Hematopoietic multipotent progenitor cell treated with erythropoietin and hydrocortisone succinate and interleukin-3 and kit ligand, for 8 days (in vitro differentiated cells): ENCODE measurements at regions not wholly inside any gene's neighbourhood (a gene's known extent, or its start where the extent isn't known, plus 50 kb on each side); places are given as distances from the start of the nearest gene placed in this dataset.

Source experiments
- DNase-seq: peaks from one replicate; pipeline ENCODE4 v3.0.0-alpha.2; 2015

GRCh38 chr11:79570104-79570503 lies 129.3 kb upstream of the TENM4 start:
- peak; percentile 10 for DNase-seq

- no peak for DNase-seq
Observed at GRCh38 chr11:79564288-79564925, 123.6 kb upstream of the TENM4 start.

GRCh38 chr11:79561496-79561895 lies 120.7 kb upstream of the TENM4 start:
- no peak for DNase-seq

GRCh38 chr11:79550809-79551208 lies 110.0 kb upstream of the TENM4 start:
- DNase-seq, result no peak

- DNase-seq, result no peak
Observed at GRCh38 chr11:79547256-79547655, 106.4 kb upstream of the TENM4 start.

- no peak for DNase-seq
Observed at GRCh38 chr11:79546351-79546750, 105.5 kb upstream of the TENM4 start.

GRCh38 chr11:79544361-79544760 lies 103.5 kb upstream of the TENM4 start:
- DNase-seq, result no peak

GRCh38 chr11:79543101-79543500 lies 102.3 kb upstream of the TENM4 start:
- DNase-seq, result no peak

- DNase-seq, result no peak
Observed at GRCh38 chr11:79541466-79541865, 100.6 kb upstream of the TENM4 start.

- no peak for DNase-seq
Observed at GRCh38 chr11:79538775-79539174, 97.9 kb upstream of the TENM4 start.

- no peak for DNase-seq
Observed at GRCh38 chr11:79536155-79536917, 95.5 kb upstream of the TENM4 start.

- DNase-seq, result no peak
Observed at GRCh38 chr11:79535606-79536005, 94.8 kb upstream of the TENM4 start.

GRCh38 chr11:79525257-79525656 lies 84.4 kb upstream of the TENM4 start:
- no peak for DNase-seq

- DNase-seq, result no peak
Observed at GRCh38 chr11:79522626-79523025, 81.8 kb upstream of the TENM4 start.

GRCh38 chr11:79520086-79520485 lies 79.3 kb upstream of the TENM4 start:
- no peak for DNase-seq

- DNase-seq, result no peak
Observed at GRCh38 chr11:79515781-79516180, 75.0 kb upstream of the TENM4 start.

GRCh38 chr11:79514695-79515094 lies 73.9 kb upstream of the TENM4 start:
- DNase-seq, result no peak

GRCh38 chr11:79514290-79514689 lies 73.5 kb upstream of the TENM4 start:
- DNase-seq, result no peak

- no peak for DNase-seq
Observed at GRCh38 chr11:79512706-79513469, 72.1 kb upstream of the TENM4 start.

- no peak for DNase-seq
Observed at GRCh38 chr11:79510960-79511359, 70.1 kb upstream of the TENM4 start.

- no peak for DNase-seq
Observed at GRCh38 chr11:79508461-79508860, 67.6 kb upstream of the TENM4 start.

GRCh38 chr11:79507706-79508105 lies 66.9 kb upstream of the TENM4 start:
- DNase-seq, result no peak

- DNase-seq, result no peak
Observed at GRCh38 chr11:79506734-79507344, 66.0 kb upstream of the TENM4 start.

GRCh38 chr11:79506124-79506523 lies 65.3 kb upstream of the TENM4 start:
- no peak for DNase-seq
